Transverse colon (tissue), 4 donors: ENCODE measurements at regions not wholly inside any gene's neighbourhood (a gene's known extent, or its start where the extent isn't known, plus 50 kb on each side); places are given as distances from the start of the nearest gene placed in this dataset.

Experiments
- DNase-seq: peaks from one replicate; pipeline ENCODE4 v3.0.0-alpha.2; 2019
- H3K27ac ChIP-seq, 4 donors: fragments of 200-600 bp; sonication (generic); 2 replicates each; pipeline ENCODE4 v1.5.1; 2016 to 2018; ENCODE audit warnings: inconsistent platforms in 4 of 4
- H3K27me3 ChIP-seq: fragments of 200-600 bp; sonication (generic); 2 replicates; pipeline ENCODE4 v1.5.1; 2017; ENCODE audit warnings: inconsistent platforms
- H3K36me3 ChIP-seq, 4 donors: fragments of 200-600 bp; sonication (generic); 2 replicates each; pipeline ENCODE4 v1.5.1; 2017 to 2019; ENCODE audit warnings: inconsistent platforms in 4 of 4
- H3K4me1 ChIP-seq, 4 donors: fragments of 200-600 bp; sonication (generic); 2 replicates each; pipeline ENCODE4 v1.5.1; 2017 to 2020; ENCODE audit warnings: inconsistent platforms in 4 of 4
- H3K4me3 ChIP-seq, 4 donors: fragments of 200-600 bp; sonication (generic); 1 replicate in 1 of 4; 2 replicates in 3 of 4; pipeline versions ENCODE4 v1.5.1 to v1.6.1; 2017 to 2019; ENCODE audit warnings: inconsistent platforms in 4 of 4
- H3K9me3 ChIP-seq, 2 donors: fragments of 200-600 bp; sonication (generic); 2 replicates each; pipeline ENCODE4 v1.5.1; 2017 to 2019; ENCODE audit warnings: inconsistent platforms in 2 of 2
- EP300 ChIP-seq: sonication (generic); formaldehyde crosslinking; IDR thresholded peaks from one replicate; pipeline ENCODE4 v1.6.1; 2017; ENCODE audit warnings: antibody characterized with exemption, low read depth
- POLR2A ChIP-seq: fragments of 450-650 bp; IDR thresholded peaks from one replicate; pipeline ENCODE4 v1.6.1; 2016; ENCODE audit warnings: antibody characterized with exemption, mild to moderate bottlenecking, moderate library complexity
- POLR2AphosphoS5 ChIP-seq, 3 donors: sonication (generic); formaldehyde crosslinking; IDR thresholded peaks; one replicate each; pipeline ENCODE4 v1.6.1; 2016; ENCODE audit warnings: antibody characterized with exemption in 3 of 3
- WGBS, 2 donors: methylation state at CpG; one replicate each; pipeline ENCODE4 v1.1.5; 2018; ENCODE audit warnings: low coverage in 1 of 2; 5-methylcytosine and 5-hydroxymethylcytosine counted together
- in situ Hi-C, 4 donors: fragments of 200-750 bp; cut with MboI; loops; one replicate each; pipeline versions ENCODE4 v1.15.0 to v1.15.1; 2017; ENCODE audit warnings: low sequenced_read_pairs in 3 of 4, low pct_ligation_motif_present in 1 of 4, low pct_unique_long_range_greater_than_20kb in 1 of 4
- intact Hi-C: fragments of 100-400 bp; cut with DNase I; formaldehyde crosslinking; loops from one replicate; pipeline ENCODE4 v1.15.1; 2023; ENCODE audit warnings: low total_unique reads
- TF ChIP-seq, protein P1 (sequence below), 5 experiments: fragments of 200-600 bp in 3 of 5; fragments of 450-650 bp in 2 of 5; sonication (generic) in 3 of 5; IDR thresholded peaks; 1 replicate in 2 of 5; 2 replicates in 3 of 5; pipeline ENCODE4 v1.5.1; 2016 to 2017; ENCODE audit warnings: antibody characterized with exemption in 5 of 5, inconsistent platforms in 3 of 5, mild to moderate bottlenecking in 2 of 5, moderate library complexity in 1 of 5

DNA sequence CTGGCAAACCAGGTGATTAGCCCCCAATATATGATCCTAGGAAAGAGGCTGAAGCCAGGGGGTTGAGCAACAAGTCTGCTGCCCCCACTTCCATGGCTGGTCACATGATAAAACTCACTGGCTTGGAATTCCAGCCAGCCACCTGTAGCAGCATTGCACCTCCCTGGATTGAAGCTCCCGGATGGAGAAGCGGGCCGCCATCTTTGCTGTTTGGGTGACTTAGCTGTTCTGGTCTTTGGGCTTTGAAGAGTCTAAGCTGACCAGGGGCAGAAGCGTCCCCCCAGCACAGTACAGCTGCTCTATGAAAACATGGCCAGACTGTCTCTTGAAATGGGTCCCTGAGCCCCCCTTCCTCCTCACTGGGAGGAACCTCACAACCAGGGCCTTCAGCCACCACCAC lies 610.2 kb downstream of the ANXA1 start:
- 94% methylated on average over 4 of the region's 4 CpGs; no CpG with 5 or more reads in 1 of the 2 donors for WGBS, 2 donors
- Histone ChIP-seq H3K9me3 (no peaks in the 10 kb centered on the region), H3K27me3 (no peaks in the 10 kb centered on the region), H3K27ac (no peak overlapping the region), H3K4me1 (no peaks in the 10 kb centered on the region), H3K4me3 (no peak overlapping the region), H3K36me3 (no peaks in the 10 kb centered on the region)
- intact Hi-C loops, result no loop called here
- TF ChIP-seq EP300 (no peak), POLR2A (no peak), POLR2AphosphoS5 (IDR thresholded peaks at IDR 0.05) (no peak)
- TF ChIP-seq, protein P1, sequence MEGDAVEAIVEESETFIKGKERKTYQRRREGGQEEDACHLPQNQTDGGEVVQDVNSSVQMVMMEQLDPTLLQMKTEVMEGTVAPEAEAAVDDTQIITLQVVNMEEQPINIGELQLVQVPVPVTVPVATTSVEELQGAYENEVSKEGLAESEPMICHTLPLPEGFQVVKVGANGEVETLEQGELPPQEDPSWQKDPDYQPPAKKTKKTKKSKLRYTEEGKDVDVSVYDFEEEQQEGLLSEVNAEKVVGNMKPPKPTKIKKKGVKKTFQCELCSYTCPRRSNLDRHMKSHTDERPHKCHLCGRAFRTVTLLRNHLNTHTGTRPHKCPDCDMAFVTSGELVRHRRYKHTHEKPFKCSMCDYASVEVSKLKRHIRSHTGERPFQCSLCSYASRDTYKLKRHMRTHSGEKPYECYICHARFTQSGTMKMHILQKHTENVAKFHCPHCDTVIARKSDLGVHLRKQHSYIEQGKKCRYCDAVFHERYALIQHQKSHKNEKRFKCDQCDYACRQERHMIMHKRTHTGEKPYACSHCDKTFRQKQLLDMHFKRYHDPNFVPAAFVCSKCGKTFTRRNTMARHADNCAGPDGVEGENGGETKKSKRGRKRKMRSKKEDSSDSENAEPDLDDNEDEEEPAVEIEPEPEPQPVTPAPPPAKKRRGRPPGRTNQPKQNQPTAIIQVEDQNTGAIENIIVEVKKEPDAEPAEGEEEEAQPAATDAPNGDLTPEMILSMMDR (IDR thresholded peaks at IDR 0.05), result no peak
- in situ Hi-C loops, result no loop called here
- DNase-seq, result no peak

DNA sequence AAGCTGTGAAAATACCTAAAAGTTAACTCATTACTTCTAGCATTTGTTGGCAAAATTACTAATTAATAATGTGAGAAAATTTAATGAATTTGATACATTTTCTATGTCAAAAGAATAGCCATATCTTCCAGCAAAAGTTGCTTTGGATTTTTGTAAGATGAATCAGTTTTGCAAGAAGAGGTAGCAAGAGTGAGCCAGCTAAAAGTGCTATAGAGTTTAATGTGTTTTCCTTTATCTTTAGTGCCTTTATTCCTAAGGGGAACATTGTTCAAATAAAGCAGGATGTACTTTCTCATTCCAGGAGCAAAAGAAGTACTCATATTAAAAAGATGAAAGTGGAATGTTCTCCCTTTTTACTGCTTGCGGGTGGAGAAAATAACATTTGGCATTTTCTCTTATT lies 622.2 kb downstream of the ANXA1 start:
- Histone ChIP-seq H3K9me3 (no peaks in the 10 kb centered on the region), H3K4me3 (no peak overlapping the region), H3K36me3 (no peaks in the 10 kb centered on the region), H3K27me3 (no peaks in the 10 kb centered on the region), H3K4me1 (no peaks in the 10 kb centered on the region), H3K27ac (no peak overlapping the region)
- no peak for DNase-seq
- 43 to 63% methylated on average over 1 of the region's 1 CpG for WGBS, 2 donors
- in situ Hi-C loops (no loop called here), intact Hi-C loops (no loop called here)
- TF ChIP-seq, protein P1 (IDR thresholded peaks at IDR 0.05), result no peak
- TF ChIP-seq EP300, result no peak
- TF ChIP-seq POLR2A, result no peak
- no peak for TF ChIP-seq POLR2AphosphoS5 (IDR thresholded peaks at IDR 0.05)

DNA sequence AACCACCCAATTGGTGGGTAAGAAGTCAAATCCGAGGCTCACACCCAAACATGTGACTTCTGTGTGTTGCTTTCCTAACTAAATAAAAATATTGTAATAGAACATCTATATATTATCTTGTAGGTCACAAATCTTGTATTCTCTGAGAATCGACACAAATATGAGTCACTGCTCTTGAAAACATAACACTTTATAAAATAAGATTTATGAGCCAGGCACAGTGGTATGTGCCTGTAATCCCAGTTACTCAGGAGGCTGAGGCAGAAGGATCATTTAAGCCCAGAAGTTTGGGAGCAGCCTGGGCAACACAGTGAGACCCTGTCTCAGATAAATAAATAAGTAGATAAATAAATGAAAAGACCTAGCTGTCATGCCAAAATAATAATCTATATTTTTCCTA lies 624.1 kb downstream of the ANXA1 start:
- no peak for DNase-seq
- no peaks in the 10 kb centered on the region for H3K9me3 ChIP-seq
- H3K27ac ChIP-seq, result no peak overlapping the region
- intact Hi-C loops, result no loop called here
- in situ Hi-C loops, result no loop called here
- no peaks in the 10 kb centered on the region for H3K4me1 ChIP-seq
- no peak for TF ChIP-seq POLR2AphosphoS5 (IDR thresholded peaks at IDR 0.05)
- TF ChIP-seq POLR2A, result no peak
- no peak for TF ChIP-seq EP300
- TF ChIP-seq, protein P1 (IDR thresholded peaks at IDR 0.05), result no peak
- H3K4me3 ChIP-seq, result no peak overlapping the region
- 45 to 65% methylated on average over 2 of the region's 2 CpGs for WGBS, 2 donors
- no peaks in the 10 kb centered on the region for H3K36me3 ChIP-seq
- no peaks in the 10 kb centered on the region for H3K27me3 ChIP-seq

DNA sequence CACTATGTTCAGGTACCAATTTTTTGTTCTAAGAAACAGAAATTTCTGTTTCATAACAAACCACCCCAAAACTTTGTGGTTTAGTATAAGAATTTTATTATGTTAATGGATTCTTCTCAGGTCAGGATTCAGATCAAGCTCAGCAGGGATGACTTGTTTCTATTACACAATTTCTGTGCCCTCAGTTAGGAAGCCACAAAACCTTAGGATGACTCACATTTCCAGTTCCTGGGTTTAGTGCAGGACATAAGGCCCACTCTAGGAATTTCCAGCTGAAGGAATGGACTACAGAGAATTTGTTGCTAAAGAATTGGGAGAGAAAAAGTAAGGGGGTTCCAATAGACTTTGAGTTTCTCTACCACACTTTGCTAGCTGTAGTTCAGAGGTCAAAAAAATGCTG lies 629.3 kb downstream of the ANXA1 start:
- in situ Hi-C loops (no loop called here), intact Hi-C loops (no loop called here)

More for the DNA sequence above, 629.3 kb downstream of the ANXA1 start:
- H3K36me3 ChIP-seq, result no peaks in the 10 kb centered on the region
- no peak overlapping the region for H3K27ac ChIP-seq
- no peaks in the 10 kb centered on the region for H3K9me3 ChIP-seq
- H3K4me3 ChIP-seq, result no peak overlapping the region
- H3K4me1 ChIP-seq, result no peaks in the 10 kb centered on the region
- no peak for DNase-seq
- no peaks in the 10 kb centered on the region for H3K27me3 ChIP-seq
- TF ChIP-seq POLR2AphosphoS5 (IDR thresholded peaks at IDR 0.05) (no peak), EP300 (no peak), POLR2A (no peak)
- TF ChIP-seq, protein P1 (IDR thresholded peaks at IDR 0.05), result no peak
